Astrocyte (in vitro differentiated cells and primary cell): ENCODE measurements at regions not wholly inside any gene's neighbourhood (a gene's known extent, or its start where the extent isn't known, plus 50 kb on each side); places are given as distances from the start of the nearest gene placed in this dataset.

Experiments
- CTCF ChIP-seq: IDR thresholded peaks from 2 replicates; pipeline ENCODE4 v1.5.1; 2011; ENCODE audit warnings: low read depth, mild to moderate bottlenecking, inconsistent platforms, low read length, moderate library complexity; ENCODE audit not compliant: insufficient read depth
- EZH2 ChIP-seq: IDR thresholded peaks from 2 replicates; pipeline ENCODE4 v1.6.1; 2012; ENCODE audit warnings: mild to moderate bottlenecking, low read length, inconsistent platforms; ENCODE audit not compliant: insufficient read depth

GRCh38 chr13:80508031-80508430, 167.1 kb upstream of the SPRY2 start:
- no peak for TF ChIP-seq CTCF
- TF ChIP-seq EZH2 = no peak
